ENCODE measurements at regions not wholly inside any gene's neighbourhood (a gene's known extent, or its start where the extent isn't known, plus 50 kb on each side); places are given as distances from the start of the nearest gene placed in this dataset.

DNA sequence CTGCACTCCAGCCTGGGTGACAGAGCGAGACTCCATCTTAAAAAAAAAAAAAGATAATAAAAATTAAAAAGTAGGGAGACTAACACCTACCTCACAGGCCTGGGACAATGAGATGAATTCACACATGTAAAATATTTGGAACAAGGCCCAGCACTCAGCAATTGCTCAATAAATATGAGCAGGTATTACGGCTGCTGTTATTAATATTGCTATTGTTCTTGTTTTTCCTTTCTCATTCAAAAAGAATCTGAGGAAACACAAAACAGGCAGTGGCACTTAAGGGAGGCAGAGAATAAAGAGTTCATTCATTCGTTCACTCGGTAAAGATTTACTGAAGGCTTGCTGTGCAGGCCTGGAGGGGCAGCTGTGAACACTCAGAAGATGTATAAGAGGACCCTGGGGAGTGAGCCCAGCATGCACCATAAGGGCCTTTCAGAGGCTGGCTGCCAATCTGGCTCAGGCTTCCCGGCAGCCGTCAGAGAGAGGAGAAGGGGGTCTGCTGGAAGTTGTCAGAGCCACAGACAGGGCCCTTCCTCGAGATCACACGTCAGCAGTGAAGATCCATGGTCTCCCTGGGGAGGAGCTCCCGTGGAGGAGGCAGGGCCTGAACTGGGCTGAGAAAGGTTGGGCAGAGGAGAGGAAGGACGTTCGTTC, 51.6 kb upstream of the TCF20 start:
- Histone ChIP-seq H3K4me3 (ENCODE audit: low read depth, low read length) (no peak overlapping the region), H3K9me3 (ENCODE audit: control insufficient read depth, insufficient read depth, low read length) (no peaks in the 10 kb centered on the region), H3K27me3 (ENCODE audit: control insufficient read depth, insufficient read depth, low read length) (no peaks in the 10 kb centered on the region), H3K36me3 (ENCODE audit: control insufficient read depth, insufficient read depth, low read length) (no peaks in the 10 kb centered on the region), H3K27ac (ENCODE audit: low read depth, low read length) (peak overlapping the region; percentile 38), H3K9ac (ENCODE audit: low read depth, low read length) (no peak overlapping the region), H3K4me1 (ENCODE audit: control insufficient read depth, insufficient read depth, low read length) (peaks cover 7% of the 10 kb centered on the region; the same call in 1 of the 2 replicates)

DNA sequence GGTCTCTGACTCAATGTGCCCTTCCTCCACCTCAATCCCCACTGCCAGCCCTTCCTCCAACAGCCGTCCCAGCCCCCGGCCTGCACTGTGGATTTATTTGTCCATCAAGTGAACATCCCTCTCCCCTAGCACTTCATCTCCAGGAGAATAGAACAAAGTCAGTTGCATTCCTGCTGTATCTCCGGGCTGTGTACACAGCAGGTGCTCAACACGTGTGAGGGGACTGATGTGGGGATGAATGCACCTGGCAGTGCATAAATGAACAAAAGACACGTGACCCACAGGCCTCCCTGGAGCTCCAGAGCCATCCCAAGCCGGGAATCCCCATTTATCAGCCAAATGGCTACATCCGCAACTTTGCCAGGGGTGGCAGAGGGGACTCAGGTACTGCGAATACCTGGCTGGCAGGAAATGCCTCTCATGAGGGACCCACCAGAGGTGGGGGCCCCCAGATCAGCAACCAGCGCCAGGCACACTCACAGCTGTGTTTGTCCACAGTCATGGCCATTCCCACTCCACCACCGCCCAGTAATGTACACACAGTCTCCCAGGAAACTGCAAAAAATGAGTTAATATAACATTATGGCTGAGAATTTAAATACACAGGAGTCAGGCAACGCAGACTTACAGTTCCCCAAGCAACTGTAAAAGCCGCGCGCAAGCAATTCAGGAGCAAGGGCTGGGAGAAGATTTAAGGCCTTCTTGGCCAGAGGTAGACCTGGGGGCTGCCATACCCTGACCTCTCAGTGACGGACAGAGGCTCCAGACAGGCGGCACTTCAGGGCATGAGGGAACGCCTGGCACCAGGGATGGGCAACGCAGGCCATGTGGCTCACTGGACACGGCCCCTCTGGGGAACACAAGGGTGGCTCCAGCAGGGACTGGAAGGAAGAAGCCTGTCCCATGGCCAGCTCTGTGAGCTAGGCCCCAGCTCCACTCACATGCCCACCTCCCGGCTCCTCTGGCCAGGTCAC, 50.3 kb upstream of the TCF20 start:
- Histone ChIP-seq H3K4me1 (ENCODE audit: control insufficient read depth, insufficient read depth, low read length) (peaks cover 7% of the 10 kb centered on the region; the same call in 1 of the 2 replicates), H3K4me3 (ENCODE audit: low read depth, low read length) (no peak overlapping the region), H3K9ac (ENCODE audit: low read depth, low read length) (no peak overlapping the region), H3K36me3 (ENCODE audit: control insufficient read depth, insufficient read depth, low read length) (no peaks in the 10 kb centered on the region), H3K27ac (ENCODE audit: low read depth, low read length) (no peak overlapping the region), H3K27me3 (ENCODE audit: control insufficient read depth, insufficient read depth, low read length) (no peaks in the 10 kb centered on the region), H3K9me3 (ENCODE audit: control insufficient read depth, insufficient read depth, low read length) (no peaks in the 10 kb centered on the region)
